ENCODE measurements at regions not wholly inside any gene's neighbourhood (a gene's known extent, or its start where the extent isn't known, plus 50 kb on each side); places are given as distances from the start of the nearest gene placed in this dataset.
"Not testable (repeated sequence)": the region's sequence is repeated elsewhere in the genome, so short reads cannot be mapped to it uniquely, and the experiment has no call there.

DNA sequence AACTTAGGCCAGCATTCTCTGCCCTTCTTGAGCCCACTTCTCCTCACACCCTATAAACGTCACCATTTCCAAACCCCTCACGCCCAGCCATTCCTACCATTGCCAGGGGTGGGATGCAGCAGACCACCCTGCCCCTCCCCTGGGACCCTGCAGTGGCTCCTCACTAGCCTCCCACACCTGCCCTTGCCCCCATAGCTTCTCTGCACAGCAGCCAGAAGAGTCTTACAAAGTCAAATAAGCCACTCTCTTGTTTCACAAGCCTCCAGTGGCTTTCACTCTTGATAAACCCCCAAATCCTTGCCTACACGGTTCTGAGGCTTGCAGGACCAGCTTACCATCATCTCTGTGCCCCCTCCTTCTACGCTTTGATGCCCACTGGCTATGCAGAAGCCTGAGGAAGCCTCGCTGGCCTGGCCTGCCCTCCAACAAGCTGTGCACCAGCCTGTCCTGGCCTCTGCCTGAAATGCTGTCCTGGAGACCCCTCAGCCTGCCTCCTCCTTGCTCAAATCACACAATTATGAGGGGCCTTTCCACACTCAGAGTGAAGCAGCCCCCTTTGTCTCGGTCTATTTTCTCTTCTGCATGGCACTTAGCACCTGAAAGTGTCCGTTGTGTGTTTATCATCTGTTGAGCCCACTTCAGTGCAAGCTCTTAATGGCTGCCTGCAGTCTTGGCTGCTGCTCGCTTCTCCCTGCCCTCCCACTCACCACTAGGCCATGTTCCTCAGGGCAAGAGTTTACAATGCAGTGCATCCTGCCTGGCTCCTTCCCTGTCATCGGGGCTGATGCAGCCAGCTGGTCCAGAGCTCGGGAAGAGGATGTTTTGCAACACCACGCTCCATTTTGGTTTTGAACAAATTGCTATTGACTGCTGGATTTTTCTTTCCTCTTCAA is 82.6 kb upstream of the RGPD5 start:
- Mint-ChIP-seq H3K27me3 (ENCODE audit: low read depth) (no peaks in the 10 kb centered on the region), H3K4me1 (peaks cover 6% of the 10 kb centered on the region), H3K36me3 (no peaks in the 10 kb centered on the region), H3K4me3 (no peak overlapping the region), H3K27ac (no peak overlapping the region), H3K9me3 (no peaks in the 10 kb centered on the region)
- no peak for TF ChIP-seq CTCF (IDR thresholded peaks at IDR 0.05; ENCODE audit: unreplicated experiment)
- DNase-seq (ENCODE audit: low spot score in 2 of 2, unreplicated experiment in 2 of 2), result no peak

DNA sequence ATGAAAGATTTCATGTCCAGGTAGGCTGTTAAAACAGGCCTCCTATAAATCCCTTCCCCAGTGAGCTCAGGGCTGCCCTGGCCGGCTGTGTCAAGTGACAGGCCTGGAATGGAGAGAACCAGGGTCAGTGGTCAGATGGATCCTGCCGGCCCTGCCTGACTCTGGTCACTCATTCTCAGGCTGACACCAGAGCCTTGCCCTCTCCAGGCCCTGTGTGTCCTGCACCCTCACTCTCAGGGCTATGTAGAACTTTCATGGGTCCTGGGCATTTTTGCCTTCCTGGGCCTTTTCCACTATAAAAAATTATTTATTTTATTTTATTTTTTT is 82.0 kb upstream of the RGPD5 start:
- Mint-ChIP-seq H3K9me3 (no peaks in the 10 kb centered on the region), H3K27me3 (ENCODE audit: low read depth) (no peaks in the 10 kb centered on the region), H3K36me3 (no peaks in the 10 kb centered on the region), H3K4me3 (no peak overlapping the region), H3K4me1 (peaks cover 6% of the 10 kb centered on the region), H3K27ac (no peak overlapping the region)
- TF ChIP-seq CTCF (IDR thresholded peaks at IDR 0.05; ENCODE audit: unreplicated experiment), result no peak
- DNase-seq (ENCODE audit: low spot score in 2 of 2, unreplicated experiment in 2 of 2), result no peak

DNA sequence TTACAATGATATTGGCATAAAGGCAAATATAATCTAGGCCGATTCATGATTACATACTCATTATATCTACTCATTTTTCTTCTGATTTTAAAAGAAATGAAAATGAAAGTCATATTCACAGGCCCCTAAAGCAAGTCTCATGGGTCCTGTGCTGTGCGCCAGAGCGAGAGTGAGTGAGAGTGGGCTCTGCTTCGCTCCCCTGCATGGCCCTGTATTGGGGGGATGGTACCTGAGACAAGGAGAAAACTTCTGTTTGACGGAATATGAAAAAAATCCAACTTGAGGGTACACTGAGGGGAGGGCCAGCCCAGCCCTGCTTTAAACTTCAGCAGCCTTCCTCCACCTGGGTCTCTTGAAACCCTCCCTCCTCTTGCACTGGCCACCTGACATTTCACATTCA is 81.4 kb upstream of the RGPD5 start:
- no peaks in the 10 kb centered on the region for H3K36me3 Mint-ChIP-seq
- H3K4me1 Mint-ChIP-seq, result peaks cover 6% of the 10 kb centered on the region
- no peak for DNase-seq (ENCODE audit: low spot score in 2 of 2, unreplicated experiment in 2 of 2)
- H3K27me3 Mint-ChIP-seq (ENCODE audit: low read depth), result no peaks in the 10 kb centered on the region
- TF ChIP-seq CTCF (IDR thresholded peaks at IDR 0.05; ENCODE audit: unreplicated experiment), result no peak
- H3K9me3 Mint-ChIP-seq, result no peaks in the 10 kb centered on the region
- no peak overlapping the region for H3K4me3 Mint-ChIP-seq
- H3K27ac Mint-ChIP-seq, result no peak overlapping the region

GRCh38 chr2:109715313-109715805 is 78.7 kb upstream of the RGPD5 start:
- Mint-ChIP-seq H3K36me3 (no peaks in the 10 kb centered on the region), H3K4me1 (peaks cover 9% of the 10 kb centered on the region), H3K27me3 (ENCODE audit: low read depth) (no peaks in the 10 kb centered on the region), H3K27ac (no peak overlapping the region), H3K9me3 (peaks cover 7% of the 10 kb centered on the region), H3K4me3 (no peak overlapping the region)
- TF ChIP-seq CTCF (IDR thresholded peaks at IDR 0.05; ENCODE audit: unreplicated experiment), result no peak
- DNase-seq (ENCODE audit: low spot score in 2 of 2, unreplicated experiment in 2 of 2), result peak in 1 of 2 experiments; percentile 36

- not testable (repeated sequence) for H3K9me3 Mint-ChIP-seq; H3K27me3 Mint-ChIP-seq (ENCODE audit: low read depth); H3K4me3 Mint-ChIP-seq; H3K27ac Mint-ChIP-seq; H3K36me3 Mint-ChIP-seq
- H3K4me1 Mint-ChIP-seq, result peaks cover 20% of the 10 kb centered on the region
- DNase-seq (ENCODE audit: low spot score in 2 of 2, unreplicated experiment in 2 of 2), result peak in 1 of 2 experiments; percentile 11
Measured at GRCh38 chr2:109716596-109716995, 77.5 kb upstream of the RGPD5 start.

GRCh38 chr2:109718139-109718538 is 76.0 kb upstream of the RGPD5 start:
- no peak for TF ChIP-seq CTCF (IDR thresholded peaks at IDR 0.05; ENCODE audit: unreplicated experiment)
- Mint-ChIP-seq H3K27ac (no peak overlapping the region), H3K4me1 (peaks cover 29% of the 10 kb centered on the region), H3K9me3 (peaks cover 7% of the 10 kb centered on the region), H3K4me3 (no peak overlapping the region), H3K27me3 (ENCODE audit: low read depth) (no peaks in the 10 kb centered on the region), H3K36me3 (no peaks in the 10 kb centered on the region)
- no peak for DNase-seq (ENCODE audit: low spot score in 2 of 2, unreplicated experiment in 2 of 2)

Measured in mesothelial cell of epicardium (in vitro differentiated cells).